Large intestine (tissue), 3 donors: ENCODE measurements at regions not wholly inside any gene's neighbourhood (a gene's known extent, or its start where the extent isn't known, plus 50 kb on each side); places are given as distances from the start of the nearest gene placed in this dataset.
A peak's percentile ranks its signal among the peaks of the same experiment; 100 is the strongest.

Source experiments
- DNase-seq, 2 donors: peaks; one replicate each; pipeline versions ENCODE4 v3.0.0 to v3.0.0-alpha.2; 2013
- H3K27ac ChIP-seq: one replicate; pipeline ENCODE4 v1.5.1; 2013; ENCODE audit warnings: low read length
- H3K27me3 ChIP-seq: 2 replicates; pipeline ENCODE4 v1.6.1; 2013; ENCODE audit warnings: low read length; ENCODE audit not compliant: control insufficient read depth, insufficient read depth
- H3K36me3 ChIP-seq: 2 replicates; pipeline ENCODE4 v1.6.1; 2013; ENCODE audit warnings: low read length; ENCODE audit not compliant: control insufficient read depth, insufficient read depth
- H3K4me1 ChIP-seq: one replicate; pipeline ENCODE4 v1.6.1; 2013; ENCODE audit warnings: low read length; ENCODE audit not compliant: control insufficient read depth, insufficient read depth
- H3K4me3 ChIP-seq: one replicate; pipeline ENCODE4 v1.5.1; 2013; ENCODE audit warnings: low read length
- H3K9me3 ChIP-seq: one replicate; pipeline ENCODE4 v1.6.1; 2013; ENCODE audit warnings: mild to moderate bottlenecking, low read depth, low read length, moderate library complexity; ENCODE audit not compliant: control insufficient read depth
- WGBS: methylation state at CpG from one replicate; pipeline ENCODE4 v1.1.5; 2013; ENCODE audit warnings: low lambda C conversion rate; ENCODE audit not compliant: insufficient coverage; 5-methylcytosine and 5-hydroxymethylcytosine counted together

DNA sequence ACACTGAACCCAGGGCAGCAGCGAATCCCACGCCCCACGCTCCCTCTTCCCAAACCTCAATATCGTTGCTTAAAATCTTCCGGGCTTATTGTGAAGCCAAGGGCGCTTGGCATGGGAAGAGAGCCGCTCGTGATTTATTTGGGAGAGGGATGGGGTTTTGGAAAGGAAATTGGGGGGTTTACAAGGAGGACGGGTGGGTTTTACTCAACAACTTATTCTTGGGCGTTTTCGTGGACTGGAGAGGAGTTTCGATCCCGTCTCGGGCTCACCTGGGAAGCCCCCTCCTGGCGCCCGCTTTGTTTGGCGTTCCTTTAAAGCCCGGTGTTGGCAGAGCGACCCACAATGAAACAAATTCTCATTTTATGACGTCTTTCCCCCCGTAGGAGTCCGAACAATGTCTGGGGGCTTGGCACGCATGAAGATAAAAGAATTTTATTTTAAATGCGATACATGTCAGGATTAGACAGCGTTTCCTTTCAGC lies 135.3 kb downstream of the INSIG2 start:
- 3% methylated on average over 3 of the region's 25 CpGs for WGBS
- Histone ChIP-seq H3K27ac (no peak overlapping the region), H3K36me3 (no peaks in the 10 kb centered on the region), H3K9me3 (peaks cover 6% of the 10 kb centered on the region), H3K4me1 (peaks cover 5% of the 10 kb centered on the region), H3K27me3 (peaks cover 73% of the 10 kb centered on the region), H3K4me3 (peak overlapping the region; percentile 14)
- DNase-seq, result peak in 1 of 2 donors; percentile 28

DNA sequence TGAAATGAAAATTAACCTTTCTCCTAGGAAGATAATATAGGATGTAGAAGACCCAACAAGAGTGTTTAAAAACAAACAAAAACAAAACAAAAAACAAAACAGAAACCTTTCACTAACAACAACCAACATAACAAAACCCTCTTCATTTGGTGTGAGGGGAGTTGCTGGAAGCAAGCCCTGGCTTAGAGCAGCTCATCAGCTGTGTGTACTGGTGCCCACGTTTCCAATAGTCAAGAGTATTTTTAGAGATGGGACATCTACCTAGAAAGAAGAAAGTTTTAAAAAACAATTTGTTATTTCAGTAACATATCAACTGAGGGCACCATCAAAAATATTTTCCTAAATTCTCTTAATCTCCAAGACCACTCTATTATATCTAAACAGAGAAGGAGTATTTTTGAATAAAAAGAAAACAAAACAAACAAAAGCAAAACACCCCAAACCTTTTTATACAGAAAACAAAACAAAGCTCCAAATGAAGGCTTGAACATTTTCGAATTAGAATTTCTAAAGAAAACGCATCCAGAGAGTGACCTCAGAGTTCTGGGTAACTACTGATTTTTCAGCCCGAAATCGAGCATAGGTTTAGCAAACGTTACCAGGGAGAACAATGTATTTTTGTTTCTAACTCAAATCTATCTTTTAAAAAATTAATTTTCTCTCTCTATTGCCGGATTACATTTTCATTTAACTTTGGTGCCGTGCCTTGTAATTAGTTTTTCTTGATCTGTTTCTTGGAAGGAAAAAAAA lies 134.6 kb downstream of the INSIG2 start:
- Histone ChIP-seq H3K4me3 (no peak overlapping the region), H3K27ac (no peak overlapping the region), H3K9me3 (peaks cover 6% of the 10 kb centered on the region), H3K36me3 (no peaks in the 10 kb centered on the region), H3K4me1 (peaks cover 5% of the 10 kb centered on the region), H3K27me3 (peaks cover 69% of the 10 kb centered on the region)
- 10% methylated on average over 2 of the region's 8 CpGs for WGBS
- no peak for DNase-seq

DNA sequence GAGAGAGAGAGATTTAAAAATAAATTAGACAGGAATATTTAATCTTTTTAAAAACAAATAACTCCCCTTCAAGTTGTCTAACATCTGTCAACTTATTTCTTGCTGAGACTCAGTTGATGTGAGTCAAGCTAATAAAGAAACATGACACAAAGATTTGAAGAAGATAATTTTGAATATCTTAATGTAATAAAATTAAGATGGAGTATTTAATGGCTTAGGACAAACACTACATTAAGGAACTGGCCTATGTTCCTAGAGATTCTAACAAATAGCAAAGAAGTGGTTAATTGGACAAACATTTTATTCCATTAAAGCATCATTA lies 134.0 kb downstream of the INSIG2 start:
- Histone ChIP-seq H3K27ac (no peak overlapping the region), H3K9me3 (peaks cover 6% of the 10 kb centered on the region), H3K4me3 (no peak overlapping the region), H3K4me1 (peaks cover 5% of the 10 kb centered on the region), H3K36me3 (no peaks in the 10 kb centered on the region), H3K27me3 (peaks cover 64% of the 10 kb centered on the region)
- DNase-seq, result no peak

DNA sequence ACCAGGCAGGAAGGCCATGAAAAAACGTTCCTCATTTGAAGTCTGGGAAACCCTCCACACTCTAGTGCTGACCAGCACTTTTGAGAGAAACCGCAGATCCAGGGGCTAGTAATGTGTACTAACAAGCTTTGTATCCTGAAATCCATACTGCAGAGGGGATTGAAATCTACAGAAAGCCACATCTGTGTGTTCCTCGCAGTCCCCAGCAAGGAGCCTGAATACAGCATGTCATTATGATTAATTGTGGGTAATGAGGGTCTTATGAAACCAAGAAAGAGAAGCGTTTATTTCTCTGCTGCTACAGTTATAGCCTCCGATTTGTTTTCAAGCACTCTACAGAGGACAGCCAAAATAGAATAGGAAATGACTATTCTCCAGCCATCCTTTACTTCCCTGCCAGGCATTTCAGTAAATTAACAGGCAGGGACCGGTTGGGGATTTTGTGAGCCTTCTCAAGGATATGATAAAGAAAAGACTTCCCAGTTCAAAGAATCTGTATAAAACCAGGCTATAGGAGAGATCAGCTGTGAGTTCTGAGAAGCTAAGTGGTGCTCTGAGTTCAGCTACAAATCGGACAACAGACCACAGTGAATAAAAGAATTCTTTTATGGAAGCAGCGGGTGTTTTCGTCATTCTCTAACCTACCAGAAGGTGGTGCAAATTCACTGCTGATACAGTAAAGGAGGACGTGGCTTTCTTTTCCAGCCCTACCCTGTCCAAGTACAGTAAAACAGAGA lies 133.4 kb downstream of the INSIG2 start:
- Histone ChIP-seq H3K27ac (no peak overlapping the region), H3K9me3 (peaks cover 6% of the 10 kb centered on the region), H3K36me3 (no peaks in the 10 kb centered on the region), H3K4me1 (peaks cover 5% of the 10 kb centered on the region), H3K27me3 (peaks cover 61% of the 10 kb centered on the region), H3K4me3 (no peak overlapping the region)
- peak; percentile 35 to 48 for DNase-seq
- no CpG with 5 or more reads among the region's 10 CpGs for WGBS

DNA sequence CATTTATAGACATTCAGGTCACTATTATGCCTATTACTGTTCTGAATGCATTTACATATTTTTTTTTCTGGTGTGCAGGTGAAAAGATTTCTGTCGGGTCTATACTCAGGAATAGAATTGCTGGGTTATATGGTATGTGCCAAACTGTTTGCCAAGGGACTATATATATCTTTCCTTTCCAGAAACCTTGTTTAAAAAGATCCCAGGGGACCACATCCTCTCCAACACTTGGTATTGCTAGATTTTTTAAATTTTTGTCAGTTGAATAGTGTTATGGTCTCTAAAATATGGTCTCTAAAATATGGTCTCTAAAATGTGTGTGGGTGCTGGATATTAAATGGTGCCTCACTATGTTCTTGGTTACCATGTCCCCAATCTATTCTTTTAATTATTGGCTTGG lies 131.3 kb downstream of the INSIG2 start:
- no CpG with 5 or more reads among the region's 1 CpG for WGBS
- no peak for DNase-seq
- H3K4me3 ChIP-seq, result no peak overlapping the region
- H3K27ac ChIP-seq, result no peak overlapping the region
- H3K27me3 ChIP-seq, result peaks cover 44% of the 10 kb centered on the region
- H3K9me3 ChIP-seq, result peaks cover 5% of the 10 kb centered on the region
- H3K36me3 ChIP-seq, result no peaks in the 10 kb centered on the region
- H3K4me1 ChIP-seq, result peaks cover 5% of the 10 kb centered on the region

DNA sequence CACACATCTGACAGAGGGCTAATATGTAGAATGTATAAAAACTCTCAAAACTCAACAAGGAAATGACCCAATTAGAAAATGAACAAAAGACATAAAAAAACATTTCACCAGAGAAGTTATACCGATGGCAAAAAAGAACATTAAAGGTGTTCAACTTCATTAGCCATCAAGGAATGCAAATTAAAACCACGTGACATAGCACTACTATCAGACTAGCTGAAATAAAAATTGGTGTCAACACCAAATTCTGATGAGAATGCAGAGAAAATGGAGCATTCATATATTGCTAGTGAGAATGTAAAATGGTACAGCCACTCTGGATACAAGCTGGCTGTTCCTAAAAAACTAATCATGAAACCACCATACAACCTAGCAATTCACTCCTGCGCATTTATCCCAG lies 128.0 kb downstream of the INSIG2 start:
- WGBS, result 93% methylated on average over 2 of the region's 3 CpGs
- H3K4me1 ChIP-seq, result no peaks in the 10 kb centered on the region
- H3K9me3 ChIP-seq, result no peaks in the 10 kb centered on the region
- no peaks in the 10 kb centered on the region for H3K36me3 ChIP-seq
- no peak overlapping the region for H3K27ac ChIP-seq
- no peak overlapping the region for H3K4me3 ChIP-seq
- H3K27me3 ChIP-seq, result peaks cover 14% of the 10 kb centered on the region
- DNase-seq, result no peak

DNA sequence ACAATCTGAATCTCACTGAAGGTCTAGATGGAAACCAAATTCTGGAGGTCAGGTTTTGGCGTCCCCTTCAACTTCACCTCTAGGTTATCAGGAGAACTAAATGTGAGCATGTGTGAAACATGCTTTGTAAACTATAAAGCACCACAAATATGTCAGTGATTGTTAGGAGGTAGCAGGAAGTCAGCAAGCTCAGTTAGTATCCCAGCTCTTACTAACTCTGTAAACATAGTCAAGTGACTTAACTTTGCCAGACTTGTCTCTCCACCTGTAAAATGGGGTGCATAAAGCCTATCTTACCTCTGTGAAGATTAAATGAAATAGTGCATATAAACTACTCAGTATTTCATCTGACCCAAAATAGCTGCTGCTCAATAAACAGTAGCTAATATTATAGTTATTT lies 121.5 kb downstream of the INSIG2 start:
- Histone ChIP-seq H3K27me3 (peaks cover 22% of the 10 kb centered on the region), H3K4me1 (no peaks in the 10 kb centered on the region), H3K36me3 (no peaks in the 10 kb centered on the region), H3K9me3 (no peaks in the 10 kb centered on the region), H3K4me3 (no peak overlapping the region), H3K27ac (no peak overlapping the region)
- WGBS, result 100% methylated on average over 1 of the region's 1 CpG
- DNase-seq, result no peak

DNA sequence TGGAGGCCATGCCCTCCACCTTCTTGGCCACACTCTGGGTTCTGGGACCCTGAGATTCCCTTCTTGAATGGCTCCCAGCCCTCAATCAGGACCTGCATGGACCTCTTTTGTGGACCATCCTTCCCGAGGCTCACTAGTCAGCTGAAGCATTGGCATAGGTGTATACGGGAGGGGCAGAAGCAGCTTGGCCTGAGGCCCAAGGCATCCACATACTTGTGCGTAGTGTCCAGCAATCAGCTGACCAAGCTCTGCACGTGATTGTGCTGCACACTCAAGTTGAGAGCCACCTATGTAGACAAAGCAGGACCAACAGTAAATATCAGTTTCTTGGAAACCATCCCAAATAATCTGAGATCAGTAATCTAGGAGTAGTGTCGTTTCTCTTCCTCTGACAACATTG lies 119.6 kb downstream of the INSIG2 start:
- H3K9me3 ChIP-seq, result no peaks in the 10 kb centered on the region
- DNase-seq, result no peak
- H3K36me3 ChIP-seq, result no peaks in the 10 kb centered on the region
- WGBS, result no CpG with 5 or more reads among the region's 5 CpGs
- H3K4me1 ChIP-seq, result no peaks in the 10 kb centered on the region
- no peak overlapping the region for H3K4me3 ChIP-seq
- no peak overlapping the region for H3K27ac ChIP-seq
- H3K27me3 ChIP-seq, result peaks cover 23% of the 10 kb centered on the region

DNA sequence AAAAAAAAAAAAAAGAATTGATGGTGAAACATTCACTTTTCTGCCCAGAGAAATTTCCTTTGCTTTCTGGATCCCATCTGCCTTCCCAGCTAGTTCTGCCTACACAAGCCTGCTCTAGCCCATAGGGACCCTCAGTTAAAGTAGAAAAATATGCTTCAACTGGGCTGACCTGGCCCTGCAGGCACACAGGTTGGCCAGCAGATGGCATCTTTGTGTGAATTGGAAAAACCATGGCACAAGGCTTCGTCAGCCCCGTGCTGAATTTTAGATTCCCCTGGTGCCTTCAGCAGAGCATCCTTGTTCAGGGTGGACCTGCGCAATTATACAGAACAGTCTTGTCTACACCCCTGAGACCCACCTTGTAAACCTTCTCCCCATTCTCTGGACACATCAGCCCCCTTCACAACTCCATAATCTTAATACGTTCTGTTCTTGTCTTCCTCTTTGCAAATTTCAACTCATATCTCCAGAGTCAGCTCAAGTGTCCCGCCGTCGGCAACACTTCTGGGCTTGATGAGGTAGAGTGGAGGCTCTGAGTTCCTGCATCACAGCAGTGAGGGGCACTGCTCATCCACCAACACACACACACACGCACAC lies 114.5 kb downstream of the INSIG2 start:
- Histone ChIP-seq H3K27ac (no peak overlapping the region), H3K9me3 (no peaks in the 10 kb centered on the region), H3K36me3 (no peaks in the 10 kb centered on the region), H3K27me3 (peaks cover 18% of the 10 kb centered on the region), H3K4me3 (no peak overlapping the region), H3K4me1 (no peaks in the 10 kb centered on the region)
- 72% methylated on average over 4 of the region's 8 CpGs for WGBS
- DNase-seq, result no peak

DNA sequence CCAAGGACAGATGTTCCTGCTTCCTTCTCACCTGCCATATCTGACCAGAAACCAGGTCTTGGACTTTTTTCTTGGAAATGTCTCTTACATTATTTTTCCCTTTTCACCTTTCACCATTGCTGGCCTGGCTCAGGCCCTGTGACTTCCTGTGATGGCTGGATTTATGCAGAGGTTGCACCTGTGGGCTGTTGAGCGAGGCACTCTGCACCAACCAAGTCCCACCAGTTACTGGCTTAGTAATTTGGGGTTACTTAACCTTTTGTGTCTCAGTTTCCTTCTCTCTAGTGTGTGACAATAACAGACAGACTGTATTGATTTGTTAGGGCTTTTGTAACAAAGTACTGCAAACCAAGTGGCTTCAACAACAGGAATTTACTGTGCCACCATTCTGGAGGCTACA lies 110.0 kb downstream of the INSIG2 start:
- no peak for DNase-seq
- Histone ChIP-seq H3K9me3 (no peaks in the 10 kb centered on the region), H3K27ac (no peak overlapping the region), H3K36me3 (no peaks in the 10 kb centered on the region), H3K27me3 (peaks cover 11% of the 10 kb centered on the region), H3K4me1 (no peaks in the 10 kb centered on the region), H3K4me3 (no peak overlapping the region)
- WGBS, result no CpG with 5 or more reads among the region's 1 CpG
